Hindlimb muscle (tissue), 1 donor: ENCODE measurements at regions not wholly inside any gene's neighbourhood (a gene's known extent, or its start where the extent isn't known, plus 50 kb on each side); places are given as distances from the start of the nearest gene placed in this dataset.

Experiments used
- DNase-seq: peaks from one replicate; pipeline ENCODE4 v3.0.0-alpha.2; 2013

DNA sequence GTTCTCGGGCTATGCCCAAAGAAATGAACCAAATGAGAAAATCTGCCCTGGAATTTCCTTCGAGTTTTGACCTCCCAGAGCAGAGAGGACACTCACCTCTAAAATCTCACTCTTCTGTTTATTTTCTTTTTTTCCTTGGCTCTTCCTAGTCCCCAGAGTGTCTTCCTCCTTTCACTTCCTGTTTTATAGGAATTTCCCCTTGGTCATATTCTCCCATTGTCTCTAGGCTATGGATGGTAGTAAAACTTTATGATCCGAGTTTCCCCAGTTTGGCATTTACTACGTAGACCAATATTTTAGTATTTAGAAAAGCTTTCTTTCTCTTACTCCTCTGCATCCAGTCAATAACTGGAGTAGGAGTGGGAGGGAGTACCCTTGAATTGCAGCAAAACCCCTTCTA lies 354.5 kb upstream of the ZNF608 start:
- no peak for DNase-seq

DNA sequence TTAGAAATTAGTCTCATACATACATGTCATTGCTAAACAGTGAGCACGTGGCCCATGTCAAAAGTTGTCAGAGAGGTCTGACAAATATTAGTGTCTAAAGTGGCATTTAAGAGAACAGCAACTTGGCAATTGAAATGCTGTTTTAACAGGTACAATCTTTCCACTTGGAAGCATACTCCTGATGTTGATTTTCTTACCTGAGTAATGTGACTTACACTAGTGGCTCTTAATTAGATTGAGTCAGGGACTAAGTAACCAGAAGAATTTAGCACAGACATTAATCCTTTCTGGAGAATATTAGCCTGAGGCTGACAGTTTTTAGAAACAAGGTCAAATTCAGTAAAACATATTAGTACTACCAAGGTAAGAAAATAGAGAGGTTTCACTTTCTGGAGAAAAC lies 357.0 kb upstream of the ZNF608 start:
- no peak for DNase-seq

DNA sequence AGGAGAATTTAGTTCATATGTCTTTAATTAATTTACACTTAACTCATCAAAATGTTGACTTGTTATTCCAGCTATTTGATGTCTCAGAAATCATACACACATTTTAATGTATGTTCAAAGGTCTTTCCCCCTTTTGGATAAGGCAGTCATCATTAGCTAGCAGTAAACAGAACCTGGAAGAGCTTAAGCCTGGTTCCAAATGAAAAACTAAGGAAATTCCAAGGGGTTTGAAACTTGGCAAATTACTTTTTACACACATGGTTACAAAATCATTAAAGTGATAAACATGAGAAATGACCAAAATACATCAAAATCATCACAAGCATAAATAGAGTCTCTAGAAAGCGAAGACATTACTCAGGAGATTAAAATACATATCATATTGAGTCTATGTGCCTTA lies 359.8 kb upstream of the ZNF608 start:
- DNase-seq = no peak

DNA sequence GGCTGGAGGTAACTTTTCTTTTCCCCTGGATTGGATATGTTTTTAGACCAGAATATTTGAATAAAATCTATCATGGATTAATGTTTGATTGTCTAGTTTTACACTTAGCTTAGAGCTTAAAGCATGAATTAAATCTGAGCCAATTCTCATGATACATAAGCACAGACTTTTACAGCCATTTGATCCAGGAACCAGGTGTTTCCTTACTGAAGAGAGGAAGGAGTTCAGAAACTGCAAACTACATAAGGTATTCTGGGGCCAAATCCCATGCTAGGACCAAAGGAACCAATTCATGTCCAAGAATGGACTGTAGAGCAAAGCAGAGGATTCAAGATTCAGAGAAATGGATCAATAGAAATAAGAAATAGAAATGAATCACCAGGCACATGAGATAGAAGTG lies 360.4 kb upstream of the ZNF608 start:
- DNase-seq = no peak

DNA sequence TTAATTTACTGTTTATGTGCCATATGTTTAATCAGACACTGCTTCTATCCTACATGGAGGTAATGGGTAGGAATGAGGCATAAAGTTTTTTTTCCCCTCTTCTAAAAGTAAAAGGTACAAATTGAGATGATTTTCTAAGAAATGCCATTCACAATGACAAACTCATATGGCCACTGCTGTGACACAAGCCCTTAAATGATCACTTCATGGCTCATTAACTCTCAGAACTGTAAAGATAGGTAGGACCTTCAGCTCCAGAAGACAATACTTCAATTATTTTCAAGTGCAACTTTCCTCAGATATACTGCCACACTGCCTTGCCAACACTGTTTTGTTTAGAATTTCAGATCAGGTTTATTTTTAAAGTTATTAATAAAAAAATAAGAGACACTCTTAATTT lies 362.9 kb upstream of the ZNF608 start:
- DNase-seq = no peak

DNA sequence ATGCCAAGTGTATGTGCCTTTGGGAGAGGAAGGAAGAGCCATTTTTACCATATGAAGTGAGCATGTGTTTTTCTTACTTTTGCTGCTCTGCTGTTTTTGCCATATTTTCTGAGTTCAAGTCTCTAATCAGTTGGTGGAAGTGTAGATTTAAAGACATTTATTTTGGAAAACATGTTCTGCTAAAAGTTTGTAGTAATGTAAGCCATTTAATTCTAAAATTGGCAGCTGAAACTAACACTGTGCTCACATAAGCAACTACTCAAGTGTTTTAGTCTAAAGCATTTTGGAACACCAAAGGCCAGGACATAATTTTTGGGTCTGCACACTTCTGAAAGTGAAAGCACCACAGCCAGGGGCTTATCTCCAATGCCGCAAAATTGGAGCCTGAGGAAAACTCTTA lies 363.4 kb upstream of the ZNF608 start:
- no peak for DNase-seq

DNA sequence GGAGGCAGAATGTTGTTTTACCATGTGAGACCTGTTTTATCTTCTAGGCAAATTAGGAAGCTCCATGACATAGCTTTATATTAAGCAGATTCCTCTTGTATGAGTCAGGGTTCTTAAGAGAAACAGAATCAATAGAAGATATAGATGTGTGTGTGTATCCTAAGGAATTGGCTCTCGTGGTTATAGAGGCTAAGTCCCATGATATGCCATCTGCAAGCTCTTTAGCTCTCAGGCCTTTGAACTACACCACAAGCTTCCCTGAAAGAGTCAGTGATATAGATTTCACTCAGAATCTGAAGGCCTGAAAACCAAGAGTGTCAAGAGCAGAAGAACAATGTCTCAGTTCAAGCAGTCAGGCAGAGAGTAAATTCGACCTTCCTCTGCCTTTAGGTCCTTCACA lies 365.8 kb upstream of the ZNF608 start:
- DNase-seq = no peak

DNA sequence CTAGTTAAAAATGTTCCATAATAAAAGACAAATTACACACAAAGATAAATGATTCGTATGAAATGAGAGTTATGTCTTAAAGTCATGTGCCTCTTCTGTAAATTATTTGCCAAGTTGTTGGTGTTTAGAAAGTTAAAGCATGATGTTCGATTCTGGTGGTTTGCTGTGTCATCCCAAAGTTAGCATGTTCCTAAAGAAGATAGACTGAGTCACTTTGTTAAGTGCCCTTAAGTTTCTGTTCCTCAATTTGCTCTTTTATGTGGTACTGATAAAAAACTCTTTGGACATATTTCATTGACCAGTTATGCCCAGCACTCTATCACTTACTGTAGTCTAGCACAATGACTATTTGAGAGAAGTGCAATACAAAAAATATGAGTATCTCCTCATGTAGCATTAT lies 366.9 kb upstream of the ZNF608 start:
- DNase-seq = no peak

DNA sequence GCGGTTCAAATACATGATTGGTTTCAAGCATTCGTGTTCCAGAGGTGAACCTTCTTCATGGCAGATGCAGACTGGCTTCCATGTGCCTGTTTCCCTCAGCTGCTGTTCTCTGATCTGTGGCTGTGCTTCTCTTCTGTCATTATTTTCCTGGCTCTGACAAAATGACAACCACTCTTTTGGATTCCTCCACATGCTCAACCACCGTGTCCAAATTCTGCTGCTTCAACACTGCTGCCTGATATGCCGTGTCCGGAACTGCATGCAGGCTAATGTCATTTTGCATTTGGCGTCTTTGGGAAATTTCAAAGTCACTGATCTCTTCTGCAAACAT lies 368.7 kb upstream of the ZNF608 start:
- no peak for DNase-seq

DNA sequence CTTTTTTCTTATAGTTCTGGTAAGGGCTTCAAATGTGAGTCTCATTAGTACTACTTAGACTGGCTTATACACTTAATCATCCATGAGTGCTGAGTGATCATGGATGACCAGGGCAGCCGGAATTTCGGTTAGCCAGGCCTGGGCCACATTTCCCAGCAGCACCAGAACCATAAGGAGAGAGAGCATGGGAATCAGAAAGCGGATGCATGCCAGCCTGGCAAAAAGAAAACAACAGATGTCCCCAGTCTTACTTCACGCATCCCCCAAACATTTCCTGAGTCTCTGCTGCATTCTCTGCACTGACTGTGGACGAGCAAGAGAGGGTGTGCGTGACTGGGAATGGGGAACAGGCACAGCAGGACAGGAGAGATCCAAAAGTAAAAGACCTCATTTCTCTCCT lies 371.1 kb upstream of the ZNF608 start:
- no peak for DNase-seq

DNA sequence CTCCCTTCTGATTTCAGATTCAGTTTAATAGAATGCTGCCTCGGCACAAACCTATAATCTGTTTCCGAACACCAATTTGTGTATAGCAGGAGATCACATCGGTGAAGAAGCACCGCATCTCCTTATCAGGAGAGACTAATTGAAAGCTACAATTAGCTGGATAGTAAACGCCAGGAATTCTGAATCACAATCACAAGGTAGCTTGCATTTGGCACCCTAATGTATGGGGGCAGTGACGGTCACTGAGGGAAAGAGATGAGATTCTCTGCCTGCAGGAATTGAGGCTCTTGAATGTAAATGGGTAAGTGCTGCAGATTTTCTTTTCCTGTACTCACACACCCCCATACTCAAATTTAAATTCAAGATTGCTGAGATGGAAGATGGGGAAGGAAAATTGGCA lies 373.6 kb upstream of the ZNF608 start:
- no peak for DNase-seq

DNA sequence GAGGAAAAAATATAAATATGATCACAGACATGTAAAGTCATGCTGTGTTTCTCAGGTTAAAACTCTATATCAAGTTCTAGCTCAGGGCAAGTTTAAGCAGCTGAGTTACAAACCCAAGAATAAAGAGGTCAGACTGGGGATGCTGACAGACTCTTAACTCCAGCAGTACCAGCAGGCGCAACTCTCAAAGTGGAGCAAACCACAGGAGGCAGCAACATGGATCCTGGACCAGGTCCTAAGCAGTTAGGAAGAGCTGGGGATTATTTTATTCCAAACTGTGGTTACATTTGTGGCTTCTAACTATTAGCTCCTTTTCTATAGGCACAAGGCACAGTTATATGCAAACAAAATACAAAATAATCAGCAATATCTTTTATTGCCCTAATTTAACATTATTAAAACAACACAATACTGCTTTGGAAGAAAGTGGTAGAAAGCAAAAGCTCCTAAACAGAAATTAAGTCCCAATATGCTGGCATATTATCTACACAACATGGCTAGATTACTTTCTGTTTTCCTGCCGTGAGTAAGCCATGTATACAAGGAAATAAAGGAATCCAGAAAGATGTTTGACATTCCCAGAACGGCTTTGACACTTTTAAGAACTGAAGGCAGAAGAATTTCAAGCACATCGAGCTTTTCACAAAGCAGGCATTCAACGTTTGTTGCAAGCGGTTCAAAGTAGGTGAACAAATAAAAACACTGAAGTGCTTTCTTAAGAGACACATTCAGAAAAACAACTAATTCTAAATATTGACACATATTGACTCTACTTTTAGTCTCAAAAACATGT lies 378.8 kb upstream of the ZNF608 start:
- DNase-seq = no peak

DNA sequence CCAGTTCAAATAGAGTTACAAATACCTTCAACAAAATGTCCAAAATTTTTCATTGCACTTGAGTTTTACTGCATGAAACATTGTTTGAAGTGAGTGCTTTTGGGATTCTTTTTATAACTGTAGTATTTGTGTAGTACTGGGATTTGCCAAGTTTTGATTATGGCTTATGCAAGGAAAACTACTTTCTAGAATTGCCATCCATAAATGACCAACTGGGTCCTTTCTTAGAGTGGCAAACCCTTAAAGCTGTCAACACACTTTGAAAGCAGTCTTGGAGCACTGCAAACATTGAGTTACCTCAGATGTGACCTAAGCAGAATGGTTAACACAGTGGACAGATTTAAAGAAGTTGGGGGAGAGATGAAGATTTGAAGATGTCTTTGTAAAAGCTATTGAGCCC lies 379.6 kb upstream of the ZNF608 start:
- DNase-seq = no peak

DNA sequence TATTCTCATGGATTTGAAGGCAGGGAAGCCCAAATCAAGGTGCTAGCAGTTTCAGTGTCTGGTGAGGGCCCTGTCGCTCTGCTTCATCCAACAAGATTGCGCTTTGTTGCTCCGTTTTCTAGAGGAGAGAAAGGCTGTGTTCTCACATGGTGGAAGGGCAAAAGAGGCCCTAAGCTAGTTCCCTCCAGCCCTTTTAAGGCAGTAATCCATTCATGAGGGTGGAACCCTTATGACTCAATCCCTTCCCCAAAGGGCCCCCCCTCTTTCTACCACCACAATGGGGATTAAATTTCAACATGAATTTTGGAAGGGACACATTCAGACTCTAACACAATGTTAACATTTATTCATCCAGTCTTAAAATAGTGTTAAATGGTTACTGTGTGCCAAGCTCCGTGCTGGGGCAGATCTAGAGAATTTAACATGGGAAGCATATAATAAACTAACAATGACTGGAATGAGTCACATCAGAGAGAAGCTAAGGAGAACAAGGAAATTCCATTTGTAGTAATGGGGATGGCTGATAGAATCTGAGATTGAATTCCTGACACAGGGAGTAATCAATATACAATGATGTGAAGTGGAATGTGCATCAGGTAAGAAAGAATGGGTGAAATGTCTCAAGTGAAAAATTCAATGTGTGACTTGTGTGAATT lies 382.8 kb upstream of the ZNF608 start:
- no peak for DNase-seq

DNA sequence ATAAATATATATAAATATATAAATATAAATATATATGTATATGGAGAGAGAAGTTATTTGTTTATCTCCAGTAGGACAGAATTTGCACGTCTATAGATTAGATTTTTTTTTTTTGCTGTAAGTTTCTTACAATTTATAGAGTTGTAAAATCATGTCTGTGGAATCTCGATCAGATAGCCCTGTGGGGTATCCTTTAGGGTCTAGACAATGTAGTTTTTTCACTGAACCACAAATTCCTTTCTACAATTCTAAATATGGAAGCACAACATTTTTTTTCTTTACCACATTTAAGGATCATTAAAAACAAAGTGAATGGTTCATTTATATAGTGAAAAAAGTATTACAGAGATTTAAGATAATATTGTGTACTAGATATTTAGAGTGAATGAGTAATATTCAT lies 384.2 kb upstream of the ZNF608 start:
- no peak for DNase-seq

DNA sequence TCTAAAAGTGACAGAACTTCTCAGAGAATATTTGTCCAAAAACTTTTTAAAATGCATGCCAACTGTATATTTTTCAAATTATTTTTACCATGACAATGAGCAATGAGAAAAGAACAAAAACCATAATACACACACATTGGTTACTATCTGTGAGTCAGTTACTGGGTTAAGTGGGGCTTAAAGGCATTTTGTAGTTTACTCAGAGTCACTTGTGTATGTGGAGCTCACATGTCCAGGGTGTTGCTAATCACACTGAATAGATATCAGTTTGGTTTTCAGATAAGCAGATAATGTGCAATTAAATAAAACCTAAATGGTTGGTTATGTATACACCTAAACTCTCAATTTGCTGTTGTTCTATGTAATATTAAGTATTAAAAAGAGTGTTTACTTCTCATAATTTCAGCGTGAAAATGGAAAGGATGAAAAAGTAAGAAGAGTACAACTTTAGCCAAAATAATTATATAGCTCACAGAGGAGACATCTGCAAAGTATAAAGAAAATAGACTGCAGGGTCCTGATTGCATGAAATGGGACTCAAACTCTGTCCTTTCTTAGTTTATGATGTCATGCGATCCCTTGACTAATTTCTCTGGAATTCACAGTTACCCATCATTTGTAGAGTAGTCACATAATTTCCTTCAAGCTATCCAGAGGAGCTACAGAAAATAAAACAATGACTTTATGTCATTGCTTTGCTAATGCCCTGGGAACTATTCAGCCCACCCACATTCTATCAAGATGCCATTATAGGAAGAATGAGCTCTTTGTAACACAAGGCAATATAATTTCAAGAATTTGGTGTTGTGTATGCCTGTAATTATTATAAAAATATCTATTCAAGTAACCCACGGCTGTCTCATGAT lies 388.0 kb upstream of the ZNF608 start:
- DNase-seq = no peak

DNA sequence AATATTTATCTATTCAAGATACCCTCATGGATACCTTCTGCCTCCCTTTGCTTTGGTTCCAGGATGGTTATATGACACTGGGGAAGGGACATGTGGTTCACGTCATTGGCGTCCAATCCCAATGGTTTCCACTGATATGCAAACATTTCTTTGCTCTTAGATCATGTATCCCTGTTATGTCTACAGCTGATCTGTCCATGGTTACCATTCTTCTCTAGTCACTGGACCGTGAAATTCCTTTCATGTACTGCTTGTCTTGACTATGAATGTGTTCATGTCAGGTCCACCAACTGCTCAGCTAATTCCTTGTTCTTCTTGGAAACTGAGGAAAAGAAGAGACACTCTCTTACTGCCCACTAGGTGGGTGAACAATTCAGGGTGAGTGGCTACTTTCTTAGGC lies 391.1 kb upstream of the ZNF608 start:
- DNase-seq = no peak

DNA sequence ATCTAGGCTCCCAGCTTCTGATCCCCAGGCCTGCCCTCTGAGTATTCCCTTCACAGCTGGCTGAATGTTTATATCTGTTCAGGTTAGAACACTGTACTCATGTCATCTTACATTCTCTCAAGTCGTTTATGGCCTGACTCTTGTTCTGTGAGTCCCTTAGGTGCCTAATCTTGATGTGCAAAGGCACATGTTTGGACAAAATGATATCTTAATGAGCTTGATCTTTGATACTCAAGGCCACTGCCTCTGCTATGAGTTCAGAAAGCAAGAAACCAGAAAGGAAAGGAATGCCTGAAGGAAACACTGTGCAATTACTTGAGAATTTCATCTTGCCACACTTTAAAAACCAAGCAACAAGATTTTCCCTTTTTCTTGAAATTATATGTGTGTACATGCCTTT lies 391.8 kb upstream of the ZNF608 start:
- DNase-seq = no peak

DNA sequence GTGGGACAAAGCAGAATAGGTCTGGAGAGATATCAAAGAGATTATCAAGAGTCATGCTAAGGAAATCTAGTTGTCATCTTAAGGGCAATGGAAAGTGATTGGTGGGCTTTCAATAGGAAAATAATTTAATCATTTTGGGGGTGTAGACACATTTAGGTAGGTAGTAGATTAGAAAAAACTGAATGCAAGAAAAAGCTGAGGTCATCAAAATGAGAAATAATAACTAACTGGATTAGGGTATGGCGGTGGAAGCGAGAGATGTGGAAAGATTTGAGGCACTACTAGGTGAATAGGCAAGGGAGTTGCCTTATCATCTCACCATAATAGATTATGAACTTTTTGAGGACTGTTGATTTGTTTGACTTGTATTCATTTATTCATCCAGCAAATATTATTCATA lies 393.2 kb upstream of the ZNF608 start:
- no peak for DNase-seq

DNA sequence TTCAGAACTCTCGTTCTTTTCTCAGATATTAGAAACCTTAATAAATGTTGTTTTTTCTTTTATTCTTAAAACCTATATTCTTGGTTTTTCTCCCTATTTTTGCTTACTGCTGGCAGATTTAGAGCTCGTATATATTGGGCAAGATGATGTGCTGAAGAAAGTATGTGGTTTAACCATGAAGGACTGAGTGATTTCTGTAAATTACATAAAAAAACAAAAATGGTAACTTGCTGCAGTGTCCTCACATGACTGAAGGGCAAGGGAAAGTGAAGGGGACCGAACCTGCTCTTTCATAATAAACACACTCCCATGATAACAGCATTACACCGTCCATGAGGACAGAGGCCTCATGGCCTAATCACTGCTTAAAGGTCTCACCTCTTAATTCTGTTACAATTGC lies 393.8 kb upstream of the ZNF608 start:
- no peak for DNase-seq

DNA sequence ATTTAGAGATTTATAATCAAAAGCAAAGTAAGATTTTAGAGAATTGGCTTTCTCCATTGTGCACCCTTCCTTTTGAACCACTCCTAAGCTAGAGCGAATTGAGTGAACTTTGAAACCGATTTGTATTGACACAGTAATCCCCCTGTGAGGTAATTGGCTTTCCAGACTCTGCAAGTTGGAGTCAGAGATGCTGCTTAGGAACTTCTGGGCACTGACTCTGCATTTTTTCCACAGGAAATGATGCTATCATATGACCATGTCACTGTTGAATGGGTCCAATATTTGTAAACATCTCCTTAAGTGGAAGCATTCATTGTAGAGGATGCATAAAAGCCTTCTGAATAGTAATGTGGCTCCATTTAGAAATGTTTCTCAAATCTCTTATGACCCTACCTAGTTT lies 394.4 kb upstream of the ZNF608 start:
- peak; percentile 79 for DNase-seq

DNA sequence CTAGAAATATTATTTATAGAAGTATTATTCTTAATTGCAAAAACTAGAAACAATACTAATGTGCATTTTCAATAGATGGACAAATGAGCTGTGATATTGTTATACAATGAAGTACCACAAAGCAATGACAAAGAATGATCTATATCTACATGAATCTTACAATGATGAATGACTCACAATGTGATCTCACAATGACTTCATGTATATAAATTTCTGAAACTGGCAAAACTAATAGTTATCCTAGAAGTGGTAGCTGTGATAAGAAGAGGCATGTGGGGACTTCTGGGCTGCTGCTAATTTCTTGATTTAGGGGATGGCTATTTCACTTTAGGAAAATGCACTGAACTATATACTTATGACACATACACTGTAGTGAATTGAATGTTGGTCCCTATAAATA lies 396.0 kb upstream of the ZNF608 start:
- DNase-seq = no peak

DNA sequence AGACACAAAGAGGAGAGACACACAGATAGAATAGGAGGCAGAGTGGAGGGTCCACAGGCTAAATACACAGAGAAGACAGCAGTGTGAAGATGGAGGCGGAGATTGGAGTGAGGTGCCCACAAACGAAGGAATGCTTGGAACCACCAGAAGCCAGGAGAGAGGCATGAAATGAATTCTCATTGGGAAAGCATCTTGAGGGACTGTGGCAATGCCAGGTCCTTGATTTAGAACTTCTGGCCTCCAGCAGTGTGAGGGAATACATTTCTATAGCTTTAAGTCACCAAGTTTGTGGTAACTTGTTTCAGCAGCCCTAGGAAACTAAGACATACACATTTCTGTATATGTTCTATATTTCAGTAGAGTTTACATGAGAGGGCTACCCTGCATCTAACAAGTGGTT lies 396.6 kb upstream of the ZNF608 start:
- no peak for DNase-seq

DNA sequence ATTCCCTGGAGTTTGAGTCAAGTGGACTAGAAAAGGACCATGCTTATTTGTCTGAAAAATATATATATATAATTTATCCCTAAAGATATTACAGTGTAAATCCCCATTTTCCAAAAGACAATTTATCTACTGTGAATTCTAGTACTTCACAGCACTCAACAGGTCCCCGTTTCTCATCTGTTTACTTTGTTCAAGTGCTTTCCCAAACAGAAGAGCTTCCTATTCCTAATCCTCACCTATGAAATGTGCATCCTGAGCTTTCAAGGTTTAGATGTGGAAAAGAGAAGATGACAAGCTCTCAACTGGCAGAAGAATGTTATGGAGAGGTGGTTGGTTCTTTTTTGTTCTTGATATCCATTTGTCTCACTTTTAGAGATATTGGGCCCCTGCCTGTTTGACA lies 401.6 kb upstream of the ZNF608 start:
- DNase-seq = no peak
